HCT116 (cell line): ENCODE measurements at regions not wholly inside any gene's neighbourhood (a gene's known extent, or its start where the extent isn't known, plus 50 kb on each side); places are given as distances from the start of the nearest gene placed in this dataset.

Experiments used
- ATAC-seq: fragments of 200-7000 bp; cut with Tn5 transposase; 2 replicates; pipeline ENCODE4 v1.9.1; 2020; ENCODE audit warnings: mild to moderate bottlenecking, moderate library complexity
- BruUV-seq: library from RNA; stranded (reverse); fragments of 400-500 nt; replicated peaks from 2 replicates; lab custom pipeline; 2021; lab: Mats Ljungman, UMichigan
- CTCF ChIA-PET: fragments of 300-600 bp; sonication (Branson Sonifier 250); formaldehyde crosslinking; loops from one replicate; lab custom pipeline; 2021; ENCODE audit warnings: antibody characterized with exemption; lab: Charles Lee
- POLR2A ChIA-PET: fragments of 300-600, 350-600 bp; sonication (Branson Sonifier 250); formaldehyde crosslinking; loops from one replicate; lab custom pipeline; 2021; ENCODE audit warnings: antibody characterized with exemption; lab: Charles Lee
- RAD21 ChIA-PET, 2 experiments: fragments of 300-600 bp; sonication (Branson Sonifier 250); formaldehyde crosslinking; loops; one replicate each; lab custom pipeline; 2023; ENCODE audit warnings: low total read pairs in 2 of 2; ENCODE audit not compliant: uncharacterized antibody in 2 of 2, unreplicated experiment in 2 of 2, low non-redundant PET in 1 of 2; lab: Charles Lee
- DNase-seq: peaks from one replicate; pipeline ENCODE4 v3.0.0-alpha.2; 2010; ENCODE audit warnings: low read depth, low spot score
- H2AFZ ChIP-seq: fragments of 200-600 bp; shearing (Covaris generic), sonication (generic); 2 replicates; pipeline ENCODE4 v1.6.1; 2017; ENCODE audit warnings: low read depth, mixed run types, mixed read lengths, antibody characterized with exemption, low read length; ENCODE audit not compliant: poor library complexity, severe bottlenecking
- H3K27ac ChIP-seq: 2 replicates; pipeline ENCODE4 v1.5.1; 2012; ENCODE audit warnings: low read depth, low read length
- H3K27me3 ChIP-seq: fragments of 200-600 bp; sonication (generic); 2 replicates; pipeline ENCODE4 v1.6.1; 2016; ENCODE audit warnings: mixed run types, low read length, mixed read lengths; ENCODE audit not compliant: insufficient read depth
- H3K36me3 ChIP-seq, 2 experiments: fragments of 200-500 bp in 1 of 2; fragments of 200-600 bp in 1 of 2; sonication (Bioruptor generic) in 1 of 2; sonication (generic) in 1 of 2; 2 replicates each; pipeline versions ENCODE4 v1.5.1 to v1.6.1; 2014 to 2016; ENCODE audit warnings: low read length in 2 of 2, inconsistent platforms in 1 of 2, mixed read lengths in 1 of 2, mixed run types in 1 of 2; ENCODE audit not compliant: insufficient read depth in 2 of 2, control insufficient read depth in 1 of 2
- H3K4me1 ChIP-seq, 2 experiments: fragments of 200-600 bp in 1 of 2; sonication (generic) in 1 of 2; 2 replicates each; pipeline versions ENCODE4 v1.5.1 to v1.6.1; 2012 to 2017; ENCODE audit warnings: low read length in 2 of 2, inconsistent platforms in 1 of 2, mild to moderate bottlenecking in 1 of 2, mixed read lengths in 1 of 2, mixed run types in 1 of 2, moderate library complexity in 1 of 2; ENCODE audit not compliant: insufficient read depth in 2 of 2, control insufficient read depth in 1 of 2
- H3K4me2 ChIP-seq: fragments of 200-600 bp; sonication (generic); 2 replicates; pipeline ENCODE4 v1.6.1; 2017; ENCODE audit warnings: mixed run types, low read length, mixed read lengths
- H3K4me3 ChIP-seq, 2 experiments: fragments of 200-600 bp in 1 of 2; sonication (generic) in 1 of 2; replicated peaks in 1 of 2; 2 replicates each; pipeline ENCODE4 v1.5.1; 2011 to 2016; ENCODE audit warnings: low read length in 2 of 2, control low read depth in 1 of 2, low read depth in 1 of 2, mild to moderate bottlenecking in 1 of 2, mixed read lengths in 1 of 2, mixed run types in 1 of 2
- H3K79me2 ChIP-seq: fragments of 200-600 bp; sonication (generic); 2 replicates; pipeline ENCODE4 v1.6.1; 2017; ENCODE audit warnings: mild to moderate bottlenecking, mixed run types, low read length, moderate library complexity, mixed read lengths; ENCODE audit not compliant: insufficient read depth
- H3K9ac ChIP-seq: fragments of 200-600 bp; sonication (generic); 2 replicates; pipeline ENCODE4 v1.6.1; 2016; ENCODE audit warnings: low read length, mixed read lengths
- H3K9me2 ChIP-seq: fragments of 200-600 bp; sonication (generic), shearing (Covaris generic); 2 replicates; pipeline ENCODE4 v1.6.1; 2017; ENCODE audit warnings: mixed run types, mild to moderate bottlenecking, moderate library complexity; ENCODE audit not compliant: insufficient read depth
- H3K9me3 ChIP-seq, 2 experiments: fragments of 200-500 bp in 1 of 2; fragments of 200-600 bp in 1 of 2; sonication (Bioruptor generic) in 1 of 2; sonication (generic) in 1 of 2; 2 replicates each; pipeline ENCODE4 v1.6.1; 2014 to 2017; ENCODE audit warnings: low read length in 2 of 2, mixed read lengths in 2 of 2, inconsistent platforms in 1 of 2, low read depth in 1 of 2, mild to moderate bottlenecking in 1 of 2, mixed run types in 1 of 2, moderate library complexity in 1 of 2; ENCODE audit not compliant: control insufficient read depth in 1 of 2, insufficient read depth in 1 of 2
- H4K20me1 ChIP-seq: fragments of 200-600 bp; sonication (generic), shearing (Covaris generic); 2 replicates; pipeline ENCODE4 v1.6.1; 2017; ENCODE audit warnings: mixed run types, mild to moderate bottlenecking, moderate library complexity; ENCODE audit not compliant: insufficient read depth
- ATF3 ChIP-seq: IDR thresholded peaks from 2 replicates; pipeline ENCODE4 v1.6.1; 2012
- CTCF ChIP-seq, 3 experiments: fragments of 200-600 bp in 1 of 3; sonication (generic) in 1 of 3; IDR thresholded peaks in 2 of 3; conservative IDR thresholded peaks in 1 of 3; 2 replicates each; pipeline ENCODE4 v1.5.1; 2012 to 2017; ENCODE audit warnings: low read depth in 2 of 3, low read length in 2 of 3, antibody characterized with exemption in 1 of 3, borderline replicate concordance in 1 of 3, control low read depth in 1 of 3, mild to moderate bottlenecking in 1 of 3, mixed read lengths in 1 of 3, mixed run types in 1 of 3, moderate library complexity in 1 of 3; ENCODE audit not compliant: insufficient read depth in 1 of 3
- POLR2A ChIP-seq: IDR thresholded peaks from 2 replicates; pipeline ENCODE4 v1.7.0; 2011; ENCODE audit warnings: borderline replicate concordance; ENCODE audit not compliant: insufficient read depth, insufficient read length; ENCODE audit errors: extremely low read depth
- YY1 ChIP-seq: IDR thresholded peaks from 2 replicates; pipeline ENCODE4 v1.6.1; 2011; ENCODE audit warnings: low read length, low read depth, moderate library complexity, mild to moderate bottlenecking; ENCODE audit not compliant: insufficient replicate concordance; ENCODE audit errors: extremely low read depth
- ZBTB33 ChIP-seq: IDR thresholded peaks from 2 replicates; pipeline ENCODE4 v1.6.1; 2011; ENCODE audit warnings: mild to moderate bottlenecking, low read length, moderate library complexity; ENCODE audit not compliant: insufficient replicate concordance; ENCODE audit errors: extremely low read depth
- ZNF274 ChIP-seq: fragments of 200-500 bp; sonication (Bioruptor generic); IDR thresholded peaks from 2 replicates; pipeline ENCODE4 v1.6.1; 2014; ENCODE audit warnings: mild to moderate bottlenecking, low read depth, low read length, inconsistent platforms
- intact Hi-C: fragments of 100-400 bp; cut with micrococcal nuclease; formaldehyde crosslinking; loops from 2 replicates; pipeline ENCODE4 v1.10.0; 2022

GRCh38 chr5:17359451-17360011 is 138.5 kb upstream of the TAF11L2 start:
- Histone ChIP-seq H3K9me2 (no peaks in the 10 kb centered on the region), H3K4me1 (no peaks in the 10 kb centered on the region), H3K4me2 (no peak overlapping the region), H3K9ac (no peak overlapping the region), H3K36me3 (no peaks in the 10 kb centered on the region), H3K9me3 (no peaks in the 10 kb centered on the region), H3K79me2 (no peaks in the 10 kb centered on the region), H2AFZ (no peak overlapping the region), H3K27ac (no peak overlapping the region), H4K20me1 (no peaks in the 10 kb centered on the region), H3K27me3 (no peaks in the 10 kb centered on the region), H3K4me3 (no peak overlapping the region)
- intact Hi-C loops = no loop called here
- BruUV-seq = no TSS peak
- TF ChIP-seq POLR2A (no peak), ATF3 (no peak), ZBTB33 (no peak), YY1 (no peak), CTCF (IDR thresholded peaks at IDR 0.05 in 2 of 3, conservative IDR thresholded peaks at IDR 0.05 in 1 of 3; ENCODE audit: borderline replicate concordance in 1 of 3, insufficient read depth in 1 of 3, low read depth in 2 of 3, low read length in 2 of 3) (no peak), ZNF274 (no peak)
- ChIA-PET CTCF (no interaction called here), POLR2A (no interaction called here), RAD21 (no interaction called here)
- no peak for ATAC-seq
- no peak for DNase-seq
